HG03439 (cell line): ENCODE measurements at regions not wholly inside any gene's neighbourhood (a gene's known extent, or its start where the extent isn't known, plus 50 kb on each side); places are given as distances from the start of the nearest gene placed in this dataset.

ENCODE experiments used
- ATAC-seq: cut with Tn5 transposase; IDR thresholded peaks from one replicate; pipeline ENCODE4 v1.9.1; 2021; ENCODE audit warnings: mild to moderate bottlenecking, moderate library complexity; ENCODE audit not compliant: unreplicated experiment

DNA sequence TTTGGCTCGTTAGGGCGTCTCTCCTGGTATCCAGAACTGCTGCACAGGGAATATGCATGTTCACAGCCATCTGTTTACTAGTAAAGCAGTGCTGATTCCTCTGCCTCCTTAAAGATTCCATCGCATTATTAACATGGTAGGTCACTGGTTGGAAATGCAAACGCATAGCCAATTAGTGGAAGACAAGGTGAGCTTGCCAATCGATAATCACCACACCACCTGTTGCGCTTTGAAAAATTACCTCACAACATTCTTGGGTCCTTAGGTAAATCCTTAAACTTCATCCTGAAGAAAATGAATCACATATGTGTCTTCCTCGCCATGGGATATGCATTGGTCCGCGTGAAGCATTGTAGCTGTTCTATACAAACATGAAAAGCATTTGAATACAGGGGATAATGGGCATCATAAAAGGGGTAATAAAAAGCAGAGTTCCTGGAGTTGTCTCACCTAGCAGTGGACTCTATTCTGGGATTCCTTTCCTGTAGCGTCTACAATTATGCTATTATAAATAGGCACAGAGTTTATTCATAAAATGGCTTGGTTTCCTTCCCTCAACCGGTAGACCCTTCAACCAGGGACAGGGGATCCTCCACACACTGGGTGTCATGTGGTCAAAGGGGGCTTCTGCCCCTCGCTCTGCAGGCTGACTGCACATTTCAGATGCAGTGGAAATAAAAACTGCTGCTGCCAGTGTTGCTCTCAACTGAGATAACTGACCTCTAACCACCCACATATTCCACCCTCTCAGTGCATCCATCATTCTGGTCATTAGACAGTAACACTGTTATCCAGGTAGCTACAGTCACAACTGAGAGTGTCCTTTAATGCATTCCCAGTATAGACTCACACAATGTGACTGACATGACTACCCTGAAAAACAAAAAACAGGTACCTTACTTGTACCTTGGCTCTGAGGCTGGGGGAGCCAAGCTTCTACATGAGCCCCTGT is 389.2 kb upstream of the NFE2L3 start:
- no peak for ATAC-seq

DNA sequence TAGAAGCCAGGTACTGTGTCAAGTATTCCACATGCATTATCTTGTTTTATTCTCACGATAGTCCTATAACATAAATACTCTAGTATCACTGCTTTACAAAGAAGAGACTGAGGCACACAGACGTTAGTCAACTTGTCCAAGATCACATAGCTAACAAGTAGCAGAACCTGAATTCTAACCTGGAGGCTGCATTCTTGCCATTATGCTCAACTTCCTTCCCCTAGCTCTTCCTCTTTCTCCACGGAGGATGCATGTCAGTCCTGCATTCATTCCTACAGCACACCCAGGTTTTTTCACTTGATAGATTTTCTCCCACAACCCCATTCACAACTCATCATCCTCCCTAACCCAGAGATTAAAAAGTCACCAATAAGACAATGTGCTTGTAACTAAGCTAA is 388.5 kb upstream of the NFE2L3 start:
- no peak for ATAC-seq

DNA sequence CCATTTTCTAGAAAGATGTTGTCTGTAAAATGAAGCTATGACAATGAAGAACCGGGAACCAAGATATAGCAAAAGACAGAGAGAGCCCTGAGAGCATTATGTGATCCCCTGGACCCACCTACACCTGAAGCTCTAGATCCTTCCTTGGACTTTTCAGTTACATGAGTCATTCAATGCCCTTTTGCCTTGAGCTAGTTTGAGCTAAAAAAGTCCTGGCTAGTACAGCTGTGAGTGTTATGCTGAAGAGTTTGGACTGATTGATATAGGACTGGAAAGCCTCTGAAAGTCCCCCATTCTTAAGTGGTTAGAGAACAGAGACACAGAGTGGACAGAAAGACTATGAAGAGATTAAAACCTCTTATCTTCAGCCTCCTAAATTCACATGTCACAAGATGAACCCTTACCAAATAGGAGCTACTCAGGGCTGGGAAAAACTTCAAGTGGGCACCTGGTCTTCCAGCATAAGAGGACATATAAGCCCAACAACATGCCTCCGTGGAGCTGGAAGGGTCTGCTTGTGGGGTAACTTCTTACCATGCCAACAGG is 386.8 kb upstream of the NFE2L3 start:
- peak; percentile 61 for ATAC-seq

DNA sequence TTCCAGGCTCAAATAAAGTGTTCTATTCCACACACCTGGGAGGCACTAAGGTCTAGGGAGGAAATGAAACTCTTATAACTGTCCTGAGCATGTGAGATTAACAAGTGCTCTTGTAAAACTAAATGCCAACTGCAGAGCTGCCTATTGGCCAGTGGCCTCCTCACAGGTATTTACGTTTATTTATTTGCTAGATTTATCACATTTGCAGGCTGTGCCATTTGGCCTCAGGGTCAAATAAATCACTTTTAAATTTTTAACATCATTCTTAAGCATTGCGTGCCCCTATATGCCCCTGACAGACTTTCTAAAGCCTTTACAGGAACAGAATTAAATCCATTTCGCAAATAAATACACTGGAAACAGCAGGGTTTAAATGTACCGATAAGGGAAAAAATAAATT is 381.8 kb upstream of the NFE2L3 start:
- no peak for ATAC-seq

DNA sequence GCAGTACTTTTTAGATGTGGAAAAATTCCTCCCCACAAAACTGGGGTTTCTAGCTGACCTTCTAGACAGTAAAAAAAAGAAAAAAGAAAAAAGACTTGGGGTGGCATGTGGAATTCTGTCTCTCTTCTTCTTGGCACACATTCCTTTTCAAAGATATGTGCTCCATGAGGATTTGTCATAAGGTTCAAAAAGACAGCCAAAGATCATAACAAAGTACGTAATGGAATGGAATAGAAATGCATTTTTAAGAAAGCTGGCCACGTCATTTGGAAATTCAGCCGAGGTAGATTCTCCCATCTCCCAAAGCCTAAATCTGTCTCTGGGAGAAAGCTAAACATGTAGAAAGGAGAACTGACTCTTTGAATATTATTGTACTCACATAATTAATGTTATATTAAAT is 381.3 kb upstream of the NFE2L3 start:
- ATAC-seq = no peak

DNA sequence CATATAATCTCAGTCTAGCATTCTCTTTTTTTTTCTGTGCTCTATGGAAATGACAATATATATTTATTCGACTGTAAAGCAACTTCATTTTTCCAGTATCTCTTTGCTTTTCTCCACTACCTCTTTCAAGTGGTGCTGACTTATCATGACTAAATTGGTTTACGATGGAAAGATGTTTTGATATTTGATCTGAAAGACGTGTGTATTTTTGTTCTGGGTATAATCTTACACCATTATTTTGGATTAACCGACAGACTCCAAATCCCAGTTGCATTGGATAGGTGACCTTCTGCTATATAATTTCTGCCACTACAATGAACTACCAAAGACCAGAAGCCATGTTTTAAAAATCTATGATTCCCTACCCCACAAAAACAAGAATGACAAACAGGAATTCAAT is 380.5 kb upstream of the NFE2L3 start:
- ATAC-seq = no peak

DNA sequence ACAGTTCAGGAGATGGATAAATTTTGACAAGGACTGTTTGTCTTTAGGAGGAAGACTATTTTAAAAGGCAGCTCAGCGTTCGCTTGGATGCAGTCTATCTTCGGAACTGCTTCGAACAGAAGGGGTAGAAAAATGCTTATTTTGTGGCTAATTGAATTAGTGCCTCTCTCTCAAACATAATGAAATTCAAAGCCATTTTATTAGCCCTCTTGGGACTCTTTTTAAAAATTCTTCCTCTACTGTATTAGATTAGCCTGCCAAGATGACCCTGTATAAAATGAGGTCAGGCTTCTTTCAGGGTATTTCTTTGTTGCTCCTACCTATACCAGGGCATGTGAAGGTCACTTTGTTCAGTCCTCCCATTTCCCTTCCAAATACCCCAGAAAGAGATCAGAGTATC is 379.2 kb upstream of the NFE2L3 start:
- no peak for ATAC-seq

DNA sequence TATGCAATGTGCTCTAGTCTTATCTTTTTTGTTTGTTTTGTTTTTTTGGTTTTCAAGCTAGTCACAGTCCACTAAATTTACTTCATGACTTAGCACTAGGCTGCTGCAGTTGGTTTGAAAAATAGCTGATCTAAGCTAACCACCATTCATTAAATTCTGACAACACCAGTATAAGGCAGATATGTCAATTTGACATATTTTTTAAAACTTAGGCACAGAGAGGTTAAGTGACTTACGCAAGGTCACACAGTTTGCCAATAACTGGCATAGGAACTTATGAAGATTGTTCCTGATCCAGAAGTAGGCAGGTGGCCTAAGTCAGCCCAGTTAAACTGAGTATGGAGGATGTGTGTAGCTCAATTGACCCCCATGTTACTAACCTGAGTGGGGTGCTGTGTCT is 377.3 kb upstream of the NFE2L3 start:
- no peak for ATAC-seq

DNA sequence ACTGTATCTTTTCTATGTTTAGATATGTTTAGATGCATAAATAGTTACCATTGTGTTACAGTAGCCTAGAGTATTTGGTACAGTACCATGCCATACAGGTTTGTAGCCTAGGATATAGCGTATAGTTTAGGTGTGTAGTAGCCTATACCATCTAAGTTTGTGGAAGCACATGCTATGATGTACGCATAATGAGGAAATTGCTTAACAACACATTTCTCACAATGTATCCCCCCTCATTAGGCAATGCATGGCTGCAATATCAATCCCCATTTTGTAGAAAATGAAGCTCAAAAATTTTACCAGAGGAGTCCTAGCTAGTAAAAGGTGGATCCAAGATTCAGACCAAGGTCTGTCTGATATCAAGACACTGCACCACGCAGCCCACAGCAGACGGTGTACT is 376.4 kb upstream of the NFE2L3 start:
- no peak for ATAC-seq

DNA sequence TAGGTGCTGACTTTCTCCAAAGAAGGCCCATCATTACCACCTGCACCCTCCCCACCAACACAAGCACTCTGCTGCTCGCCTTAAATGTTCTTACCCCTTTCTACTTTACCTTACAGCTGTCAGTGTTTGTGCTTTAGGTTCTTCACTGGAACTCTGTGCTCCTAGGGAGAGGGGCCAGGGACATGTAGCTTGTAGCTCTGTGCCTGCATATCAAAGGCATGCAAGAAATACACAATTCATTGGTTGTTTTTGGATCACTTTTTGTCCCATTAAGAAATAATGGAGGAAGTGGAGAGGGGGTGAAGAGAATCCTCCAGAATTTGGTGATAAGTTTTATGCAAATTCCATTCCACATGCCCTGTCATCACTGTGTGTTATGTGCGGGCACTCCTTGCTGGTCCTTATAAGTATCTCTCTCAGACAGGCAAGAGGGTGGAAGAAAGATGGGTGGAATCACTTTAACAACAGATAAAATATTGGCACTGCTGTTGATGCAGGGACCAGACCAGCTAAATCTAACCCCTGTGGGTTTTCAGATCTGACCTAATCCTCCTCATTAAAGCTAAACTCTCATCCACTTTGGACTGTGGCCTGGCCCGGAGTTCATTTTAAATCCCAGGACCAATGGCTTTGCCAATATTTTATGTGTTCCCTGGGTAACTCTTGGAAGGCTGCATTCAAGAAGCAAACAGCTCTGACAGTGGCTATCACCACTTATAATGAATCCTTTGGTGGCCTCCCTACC is 375.8 kb upstream of the NFE2L3 start:
- ATAC-seq = no peak

DNA sequence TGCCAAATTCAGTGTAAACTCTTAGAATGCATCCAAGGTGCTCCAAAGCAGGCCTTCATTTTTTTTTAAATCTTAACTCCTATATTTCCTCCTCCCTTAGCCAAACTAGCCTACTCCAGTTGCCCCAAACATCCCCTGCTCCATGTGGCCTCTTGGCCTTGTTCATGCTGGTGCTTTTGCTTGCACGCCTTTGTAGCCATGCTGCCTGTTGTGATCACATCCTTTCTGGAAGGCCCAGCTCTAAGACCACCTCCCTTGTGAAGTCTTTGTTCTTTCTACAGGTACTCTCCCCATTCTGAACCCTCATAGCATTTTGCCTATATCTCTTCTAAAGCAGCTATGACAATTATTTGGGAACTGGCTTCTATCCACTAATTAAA is 375.3 kb upstream of the NFE2L3 start:
- ATAC-seq = no peak

DNA sequence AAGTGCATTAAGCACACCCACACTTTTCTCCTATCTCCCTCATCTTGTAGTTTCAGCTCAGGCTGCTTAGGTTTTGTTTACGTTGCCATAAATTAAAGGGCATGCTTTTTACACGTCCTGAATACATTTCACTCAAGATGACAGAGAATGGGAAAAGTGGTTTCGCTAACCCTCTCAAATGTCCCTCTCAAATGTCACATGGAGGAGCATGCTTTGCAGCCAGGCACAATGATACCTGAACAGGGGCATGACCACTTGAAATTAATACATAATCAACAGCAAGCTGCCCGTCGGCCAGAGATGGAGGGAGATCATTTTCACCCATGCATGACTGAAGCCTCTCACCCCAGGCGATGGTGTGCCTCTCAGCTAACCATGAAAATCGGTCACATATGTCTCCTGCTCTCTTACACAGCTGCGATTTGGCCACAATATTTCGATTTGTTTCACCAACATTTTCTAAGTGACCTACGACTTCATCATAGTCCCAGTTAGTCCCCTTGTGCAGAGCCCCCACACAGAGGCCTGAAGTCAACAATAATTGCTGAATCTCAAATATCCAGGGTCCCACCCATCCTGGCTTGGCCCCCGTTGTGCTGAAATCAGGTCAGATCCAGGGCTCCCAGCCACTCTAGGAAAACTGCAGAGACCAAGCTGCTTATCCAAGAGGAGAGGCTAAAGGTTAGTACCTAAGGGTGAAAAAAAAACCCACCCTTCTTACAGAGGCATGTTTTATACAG is 373.9 kb upstream of the NFE2L3 start:
- ATAC-seq = no peak

DNA sequence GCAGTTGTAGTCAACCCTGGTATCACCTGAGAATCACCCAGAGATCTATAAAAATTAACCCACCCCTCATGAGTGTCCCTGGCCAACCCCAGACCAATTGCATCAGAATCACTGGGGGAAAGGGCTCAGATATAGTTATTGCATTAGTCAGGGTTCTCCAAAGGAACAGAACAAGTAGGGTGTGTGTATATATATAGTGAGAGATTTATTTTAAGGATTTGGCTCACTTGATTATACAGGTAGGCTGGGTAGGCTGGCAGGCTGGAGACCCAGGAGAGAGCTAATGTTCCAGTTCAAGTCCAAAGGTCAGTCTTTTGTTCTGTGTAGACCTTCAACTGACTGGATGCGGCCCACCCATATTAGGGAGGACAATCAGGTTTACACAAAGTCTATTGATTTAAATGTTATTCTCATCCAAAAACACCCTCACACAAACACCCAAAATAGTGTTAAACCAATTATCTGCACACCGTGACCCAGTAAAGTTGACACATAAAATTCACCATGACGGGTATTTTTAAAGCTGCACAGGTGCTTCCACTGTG is 372.9 kb upstream of the NFE2L3 start:
- no peak for ATAC-seq

DNA sequence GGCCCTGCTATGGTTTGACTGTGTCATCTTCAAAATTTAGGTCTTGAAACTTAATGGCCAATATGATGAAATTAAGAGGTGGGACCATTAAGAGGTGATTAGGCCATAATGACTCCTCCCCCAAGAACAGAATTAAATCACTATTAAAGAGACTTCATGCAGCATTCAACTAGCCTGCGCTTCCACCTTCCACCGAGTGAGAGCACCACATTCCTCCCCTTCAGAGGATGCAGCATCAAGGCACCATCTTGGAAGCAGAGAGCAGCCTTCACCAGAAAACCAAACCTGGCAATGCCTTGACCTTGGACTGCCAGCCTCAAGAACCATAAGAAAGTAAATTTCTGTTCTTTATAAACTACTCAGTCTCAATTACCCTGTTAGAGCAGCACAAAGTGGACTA is 371.1 kb upstream of the NFE2L3 start:
- no peak for ATAC-seq

DNA sequence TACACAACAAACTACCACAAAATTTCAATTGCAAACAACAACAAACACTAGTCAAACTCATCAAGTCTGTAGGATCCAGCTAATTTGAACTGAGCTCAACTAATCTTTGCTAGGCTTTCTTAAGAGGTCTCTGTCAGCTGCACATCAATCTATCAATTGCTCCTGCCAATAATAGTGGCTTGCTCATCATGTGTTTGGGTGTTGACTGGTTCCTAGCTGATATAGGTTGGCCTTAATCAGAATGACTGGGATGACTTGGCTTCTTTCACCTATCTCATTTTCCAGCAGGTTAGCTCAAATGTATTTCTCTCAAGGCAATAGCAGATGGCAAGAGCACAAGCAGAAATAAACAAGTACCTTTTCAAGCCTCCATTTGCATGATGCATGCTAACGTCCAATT is 370.3 kb upstream of the NFE2L3 start:
- ATAC-seq = no peak

DNA sequence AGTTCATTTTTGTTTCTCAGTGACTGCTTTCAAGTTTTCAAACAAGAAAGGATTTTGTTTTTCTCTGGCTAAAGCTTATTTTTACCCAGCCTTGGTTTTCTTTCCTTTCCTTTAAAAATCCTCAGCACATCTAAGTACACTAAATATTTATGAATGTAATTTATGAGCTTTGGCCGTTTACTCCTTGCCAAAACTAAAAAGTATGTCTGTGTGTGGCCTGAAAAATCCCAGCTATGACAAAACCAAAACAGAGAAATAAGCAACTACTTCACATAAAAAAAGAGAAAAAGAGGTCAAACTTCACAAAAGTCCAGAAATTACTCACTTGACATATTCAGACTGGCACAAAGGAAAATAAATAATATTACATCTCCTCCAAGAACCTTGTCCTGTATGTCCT is 365.1 kb upstream of the NFE2L3 start:
- no peak for ATAC-seq

DNA sequence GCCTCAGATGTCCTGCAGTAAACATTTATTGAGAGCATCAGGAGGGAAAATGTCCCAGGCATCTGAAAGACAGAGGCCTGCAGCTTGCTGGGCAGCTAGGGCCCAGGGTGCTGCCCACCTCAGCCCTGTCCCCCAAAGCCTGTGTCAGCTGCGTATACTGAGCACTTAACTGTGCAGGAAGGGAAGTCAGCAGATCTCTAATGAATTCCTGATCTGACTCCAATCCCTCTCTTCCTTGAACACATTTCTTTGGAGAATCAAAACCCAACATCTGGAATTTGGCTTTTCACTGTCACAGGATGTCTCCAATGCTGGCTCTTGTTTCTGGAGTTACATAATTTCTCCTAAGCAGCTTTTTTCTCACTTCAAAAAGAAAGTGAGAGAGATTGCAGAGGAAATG is 364.7 kb upstream of the NFE2L3 start:
- no peak for ATAC-seq

DNA sequence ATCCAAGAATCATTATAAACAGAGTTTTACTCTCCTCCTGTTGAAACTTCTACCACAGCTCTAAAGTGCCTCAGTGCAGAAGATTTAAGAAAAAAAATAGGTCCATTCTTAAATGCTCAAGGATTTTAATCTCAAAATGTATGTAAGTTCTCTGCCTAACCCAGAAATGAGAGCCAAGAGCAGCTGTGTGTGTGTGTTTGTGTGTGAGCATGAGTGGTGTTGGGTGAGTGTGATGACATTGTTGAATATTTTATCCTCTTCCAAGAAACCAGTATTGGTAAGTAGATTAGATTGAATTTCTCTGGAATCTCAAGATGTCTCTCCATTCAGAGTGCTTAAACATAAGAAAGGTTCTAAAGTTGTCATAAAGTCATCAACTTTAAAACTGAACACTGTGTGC is 363.6 kb upstream of the NFE2L3 start:
- no peak for ATAC-seq

DNA sequence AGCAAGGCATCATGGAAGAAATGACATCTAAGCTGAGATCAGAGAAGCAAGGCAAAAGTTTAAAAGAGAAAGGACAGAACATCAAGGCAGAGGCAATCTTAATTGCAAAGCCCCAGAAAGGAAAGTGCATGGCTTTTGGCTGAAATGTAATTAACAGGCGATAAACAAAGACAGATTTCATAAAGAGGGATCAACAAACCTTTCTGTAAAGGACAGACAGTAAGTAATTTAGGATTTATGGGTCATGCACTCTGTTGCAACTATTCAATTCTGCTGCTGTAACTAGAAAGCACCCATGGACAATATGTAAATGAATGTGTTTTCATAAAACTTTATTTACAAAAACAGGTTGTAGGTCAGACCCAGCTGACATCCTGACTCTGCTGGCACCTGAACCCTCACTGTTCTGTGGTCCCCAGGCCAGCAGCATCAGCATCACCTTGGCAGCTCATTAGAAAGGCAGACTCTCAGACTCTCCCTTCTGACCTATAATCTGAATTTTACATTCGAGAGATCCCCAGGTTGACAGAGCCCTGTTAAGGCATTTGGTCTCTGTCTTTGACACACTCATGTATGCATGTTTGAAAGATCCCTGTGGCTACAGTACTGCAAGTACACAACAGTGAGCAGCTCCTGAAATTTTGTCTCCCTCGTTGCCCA is 362.9 kb upstream of the NFE2L3 start:
- ATAC-seq = no peak
